BJ (cell line): ENCODE measurements at regions not wholly inside any gene's neighbourhood (a gene's known extent, or its start where the extent isn't known, plus 50 kb on each side); places are given as distances from the start of the nearest gene placed in this dataset.

Experiments
- CTCF ChIA-PET: fragments of 350-600 bp; formaldehyde crosslinking; extraction: SDS; loops from one replicate; lab custom pipeline; 2021; ENCODE audit warnings: antibody characterized with exemption, inconsistent platforms; lab: Yijun Ruan, JAX
- POLR2A ChIA-PET: fragments of 300-600 bp; sonication (Branson Sonifier 250); formaldehyde crosslinking; extraction: SDS; loops from one replicate; lab custom pipeline; 2021; ENCODE audit warnings: antibody characterized with exemption; lab: Charles Lee
- DNase-seq: peaks from one replicate; pipeline ENCODE4 v3.0.0-alpha.2; 2011; ENCODE audit warnings: low read depth
- H3K27me3 ChIP-seq: 2 replicates; pipeline ENCODE4 v1.6.0; 2011; ENCODE audit warnings: low read length; ENCODE audit not compliant: control insufficient read depth, insufficient read depth
- H3K36me3 ChIP-seq: 2 replicates; pipeline ENCODE4 v1.5.1; 2011; ENCODE audit warnings: low read length; ENCODE audit not compliant: control insufficient read depth, insufficient read depth
- H3K4me3 ChIP-seq: 2 replicates; pipeline ENCODE4 v1.5.1; 2011; ENCODE audit warnings: low read depth, mild to moderate bottlenecking, control low read depth, low read length
- CTCF ChIP-seq: IDR thresholded peaks from 2 replicates; pipeline ENCODE4 v1.5.1; 2011; ENCODE audit warnings: low read depth, mild to moderate bottlenecking, control low read depth, inconsistent platforms, low read length, moderate library complexity; ENCODE audit not compliant: insufficient read depth

- Histone ChIP-seq H3K27me3 (no peaks in the 10 kb centered on the region), H3K4me3 (no peak overlapping the region), H3K36me3 (no peaks in the 10 kb centered on the region)
- ChIA-PET CTCF (no interaction called here), POLR2A (no interaction called here)
- no peak for DNase-seq
- no peak for TF ChIP-seq CTCF
These were observed 1607.2 kb downstream of the GRIK2 start for GRCh38 chr6:103000688-103001087.

- ChIA-PET POLR2A (no interaction called here), CTCF (no interaction called here)
- no peak for TF ChIP-seq CTCF
These were observed 1602.0 kb downstream of the GRIK2 start for GRCh38 chr6:102995491-102995890.

GRCh38 chr6:102994866-102995265 is 1601.4 kb downstream of the GRIK2 start:
- POLR2A ChIA-PET = no interaction called here
- CTCF ChIA-PET = no interaction called here
- no peak for DNase-seq

More at GRCh38 chr6:102995491-102995890, 1602.0 kb downstream of the GRIK2 start:
- Histone ChIP-seq H3K4me3 (no peak overlapping the region), H3K27me3 (no peaks in the 10 kb centered on the region), H3K36me3 (no peaks in the 10 kb centered on the region)
- no peak for DNase-seq

GRCh38 chr6:102986086-102986485 is 1592.6 kb downstream of the GRIK2 start:
- DNase-seq = no peak
- Histone ChIP-seq H3K36me3 (no peaks in the 10 kb centered on the region), H3K27me3 (no peaks in the 10 kb centered on the region), H3K4me3 (no peak overlapping the region)
- ChIA-PET POLR2A (no interaction called here), CTCF (no interaction called here)
- no peak for TF ChIP-seq CTCF

More at GRCh38 chr6:102994866-102995265, 1601.4 kb downstream of the GRIK2 start:
- TF ChIP-seq CTCF = no peak
- H3K4me3 ChIP-seq = no peak overlapping the region
- H3K27me3 ChIP-seq = no peaks in the 10 kb centered on the region
- no peaks in the 10 kb centered on the region for H3K36me3 ChIP-seq

- no peak for DNase-seq
- POLR2A ChIA-PET = no interaction called here
- no peak overlapping the region for H3K4me3 ChIP-seq
- CTCF ChIA-PET = no interaction called here
- H3K36me3 ChIP-seq = no peaks in the 10 kb centered on the region
- TF ChIP-seq CTCF = no peak
- H3K27me3 ChIP-seq = no peaks in the 10 kb centered on the region
These were observed 1590.8 kb downstream of the GRIK2 start for GRCh38 chr6:102984357-102984756.
